ENCODE measurements at regions not wholly inside any gene's neighbourhood (a gene's known extent, or its start where the extent isn't known, plus 50 kb on each side); places are given as distances from the start of the nearest gene placed in this dataset.

GRCh38 chr10:30709229-30709628 is 79.7 kb upstream of the LYZL2 start:
- TF ChIP-seq CTCF (conservative IDR thresholded peaks at IDR 0.05; ENCODE audit: low read length) (peak; percentile 46), EZH2phosphoT487 (IDR thresholded peaks at IDR 0.05; ENCODE audit: borderline replicate concordance) (no peak)
